ENCODE measurements at regions not wholly inside any gene's neighbourhood (a gene's known extent, or its start where the extent isn't known, plus 50 kb on each side); places are given as distances from the start of the nearest gene placed in this dataset.

- TF ChIP-seq CTCF (IDR thresholded peaks at IDR 0.05) (no peak), POLR2AphosphoS5 (IDR thresholded peaks at IDR 0.05) (no peak)
Measured at GRCh38 chr13:89857502-89857901, 1490.0 kb upstream of the MIR17HG start.

Data from gastroesophageal sphincter (tissue), 3 donors.